ENCODE measurements at regions not wholly inside any gene's neighbourhood (a gene's known extent, or its start where the extent isn't known, plus 50 kb on each side); places are given as distances from the start of the nearest gene placed in this dataset.

DNA sequence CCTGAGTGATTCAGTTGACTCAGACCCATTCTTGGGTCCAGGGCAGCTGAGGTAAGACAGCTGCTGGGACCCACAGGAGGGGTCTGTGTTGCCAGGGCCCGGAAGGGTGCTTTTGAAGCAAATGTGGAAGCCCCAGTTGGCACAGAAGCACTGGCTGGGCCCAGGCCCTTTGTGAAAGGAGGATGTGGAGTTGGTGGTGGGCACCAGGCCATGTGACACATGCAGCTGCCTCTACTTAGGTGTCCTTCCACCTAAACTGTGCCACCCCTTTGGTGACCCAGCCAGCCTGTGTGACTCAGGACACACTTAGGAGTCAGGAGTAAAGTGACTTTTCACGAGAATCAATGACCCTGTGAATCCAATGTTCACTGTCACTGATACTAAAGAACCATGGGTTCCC is 114.3 kb upstream of the SLC25A48 start:
- TF ChIP-seq YY1 (IDR thresholded peaks at IDR 0.05; ENCODE audit: insufficient read depth, insufficient read length) (no peak), SUZ12 (IDR thresholded peaks at IDR 0.05; ENCODE audit: extremely low read depth, insufficient read depth, insufficient read length) (no peak), ZNF274 (IDR thresholded peaks at IDR 0.05; ENCODE audit: low read depth, low read length) (no peak)

Data from NT2/D1 (cell line).